HG03460 (cell line): ENCODE measurements at regions not wholly inside any gene's neighbourhood (a gene's known extent, or its start where the extent isn't known, plus 50 kb on each side); places are given as distances from the start of the nearest gene placed in this dataset.
"Not testable (repeated sequence)": the region's sequence is repeated elsewhere in the genome, so short reads cannot be mapped to it uniquely, and the experiment has no call there.

ENCODE experiments used
- ATAC-seq: cut with Tn5 transposase; IDR thresholded peaks from one replicate; pipeline ENCODE4 v1.9.1; 2021; ENCODE audit not compliant: unreplicated experiment

DNA sequence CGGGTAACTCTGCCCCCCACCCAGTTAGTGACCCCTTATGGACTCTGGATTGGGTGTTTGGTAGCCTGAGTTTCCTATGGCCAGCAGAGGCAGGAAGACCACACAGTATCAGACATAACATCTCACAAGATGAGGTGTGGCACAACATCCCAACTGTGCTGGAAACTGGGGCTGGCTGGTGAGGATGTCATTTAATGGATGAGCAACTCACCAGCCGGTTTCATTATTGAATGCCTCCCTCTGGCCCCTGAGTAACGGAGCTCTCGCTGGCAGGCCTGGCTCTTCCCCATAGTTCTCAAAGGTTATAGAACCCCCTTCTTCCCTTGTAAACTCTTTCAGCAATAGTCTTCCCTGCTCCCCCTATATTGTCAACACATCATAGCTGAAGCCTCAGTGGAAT lies 195.0 kb downstream of the BCL11A start:
- no peak for ATAC-seq

DNA sequence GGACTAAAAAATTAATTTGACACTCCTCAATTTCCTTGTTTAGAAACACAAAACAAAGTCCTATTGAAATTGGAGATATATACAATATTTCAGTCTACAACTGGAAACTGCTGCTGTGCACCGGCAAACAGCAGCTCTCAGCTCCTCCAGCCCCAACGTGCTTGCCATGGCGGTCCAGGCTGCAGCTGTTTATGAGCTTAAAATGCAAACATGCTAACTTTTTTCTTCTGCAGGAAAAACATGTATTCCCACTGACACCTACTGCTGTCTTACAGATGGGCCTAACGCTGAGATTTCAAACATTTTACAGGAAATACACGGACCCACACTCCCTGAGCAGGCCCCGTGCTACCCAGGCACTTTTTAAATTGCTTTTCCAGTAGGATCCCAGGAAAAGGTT lies 195.5 kb downstream of the BCL11A start:
- ATAC-seq, result no peak

DNA sequence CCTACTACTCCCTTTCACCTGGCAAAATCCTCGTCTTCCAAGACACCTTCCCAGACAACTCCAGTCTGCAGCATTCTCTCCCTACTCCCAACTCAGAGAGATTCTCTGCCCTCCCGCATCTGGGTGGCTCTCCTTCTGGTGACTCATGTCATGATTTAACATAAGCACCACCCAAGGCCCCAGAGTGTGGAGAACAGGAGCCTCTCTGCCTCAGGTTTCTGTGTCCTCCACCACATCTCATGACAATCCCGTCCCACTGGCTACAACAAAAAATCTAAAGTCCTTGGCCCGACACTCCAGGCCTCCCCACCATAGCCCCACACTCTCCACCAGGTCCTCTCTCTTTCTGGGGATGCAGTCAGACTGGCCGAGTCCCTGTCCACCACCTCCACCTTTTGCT lies 197.1 kb downstream of the BCL11A start:
- no peak for ATAC-seq

DNA sequence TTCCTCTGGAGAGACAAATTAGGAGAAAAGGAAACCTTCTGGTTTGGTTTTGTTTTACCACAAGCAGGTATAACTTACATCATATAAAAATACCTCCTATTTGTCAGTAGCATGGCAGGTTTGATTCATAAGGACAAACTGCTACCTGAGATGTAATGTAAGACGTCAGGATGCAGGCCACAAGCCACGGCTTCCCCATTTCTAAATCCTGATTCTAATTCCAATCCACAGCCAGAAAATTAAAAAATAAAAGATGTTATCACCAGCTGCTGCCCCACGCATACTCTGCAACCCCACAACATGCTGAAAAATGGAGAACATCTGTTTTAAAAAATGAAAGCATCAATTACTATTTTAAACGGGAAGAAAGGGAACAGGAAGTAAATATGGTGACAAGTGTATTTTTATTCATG lies 197.6 kb downstream of the BCL11A start:
- no peak for ATAC-seq

DNA sequence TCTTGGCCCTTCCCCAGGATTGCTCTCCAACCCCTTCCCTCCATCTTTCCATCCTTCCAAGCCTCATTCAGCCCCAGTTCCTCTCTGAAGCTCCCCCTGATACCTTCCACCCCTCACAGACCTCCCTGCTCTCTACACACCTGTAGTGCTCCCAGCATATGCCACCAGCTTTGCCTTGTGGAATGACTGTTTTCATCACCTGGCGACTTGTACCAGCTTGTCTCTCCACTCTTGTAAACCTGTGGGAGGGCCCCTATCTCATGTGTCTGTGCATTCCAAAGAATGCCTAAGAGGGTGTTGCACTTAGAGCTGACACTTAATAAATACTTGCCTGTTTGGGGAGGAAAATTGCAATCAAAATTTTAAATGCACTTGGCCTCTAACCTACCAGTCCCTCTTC lies 198.7 kb downstream of the BCL11A start:
- ATAC-seq, result no peak

DNA sequence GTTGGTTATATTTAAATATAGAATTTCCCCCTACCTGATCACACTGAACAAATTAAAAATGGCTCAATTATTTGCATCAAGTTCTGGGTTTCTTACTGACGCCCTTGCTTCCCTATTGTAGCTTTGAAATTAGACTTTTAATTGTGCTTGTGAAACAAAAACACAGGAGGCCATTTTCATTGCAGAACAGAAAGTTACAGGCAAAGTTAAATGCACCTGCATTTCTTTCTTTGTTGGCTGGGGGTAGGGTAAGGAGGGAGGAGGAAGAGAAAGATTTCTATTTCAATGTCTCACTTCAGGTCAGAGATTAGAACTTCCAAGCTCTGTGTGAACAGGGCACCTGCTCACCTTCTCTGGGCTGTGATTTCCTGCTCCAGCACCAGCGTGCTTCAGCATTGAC lies 199.6 kb downstream of the BCL11A start:
- ATAC-seq, result peak; percentile 47

DNA sequence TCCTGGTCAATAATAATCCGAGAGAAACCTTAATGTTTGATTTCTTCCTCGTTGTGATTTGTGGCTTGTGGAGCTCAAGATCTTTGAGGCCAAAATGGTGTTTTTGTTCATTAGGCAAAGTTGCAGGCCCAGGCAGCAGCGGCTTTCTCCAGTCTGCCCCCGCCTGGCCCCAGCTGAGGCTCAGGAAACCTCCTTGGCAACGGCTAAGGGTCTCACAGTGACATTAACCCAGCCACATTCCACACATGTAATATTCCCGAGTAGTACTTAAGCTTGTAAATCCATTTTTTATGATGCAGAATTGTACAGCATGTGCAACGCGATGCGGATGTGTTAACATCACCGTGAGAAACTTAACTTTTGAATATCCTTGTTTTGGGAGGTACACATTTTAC lies 200.1 kb downstream of the BCL11A start:
- peak; percentile 19 for ATAC-seq

DNA sequence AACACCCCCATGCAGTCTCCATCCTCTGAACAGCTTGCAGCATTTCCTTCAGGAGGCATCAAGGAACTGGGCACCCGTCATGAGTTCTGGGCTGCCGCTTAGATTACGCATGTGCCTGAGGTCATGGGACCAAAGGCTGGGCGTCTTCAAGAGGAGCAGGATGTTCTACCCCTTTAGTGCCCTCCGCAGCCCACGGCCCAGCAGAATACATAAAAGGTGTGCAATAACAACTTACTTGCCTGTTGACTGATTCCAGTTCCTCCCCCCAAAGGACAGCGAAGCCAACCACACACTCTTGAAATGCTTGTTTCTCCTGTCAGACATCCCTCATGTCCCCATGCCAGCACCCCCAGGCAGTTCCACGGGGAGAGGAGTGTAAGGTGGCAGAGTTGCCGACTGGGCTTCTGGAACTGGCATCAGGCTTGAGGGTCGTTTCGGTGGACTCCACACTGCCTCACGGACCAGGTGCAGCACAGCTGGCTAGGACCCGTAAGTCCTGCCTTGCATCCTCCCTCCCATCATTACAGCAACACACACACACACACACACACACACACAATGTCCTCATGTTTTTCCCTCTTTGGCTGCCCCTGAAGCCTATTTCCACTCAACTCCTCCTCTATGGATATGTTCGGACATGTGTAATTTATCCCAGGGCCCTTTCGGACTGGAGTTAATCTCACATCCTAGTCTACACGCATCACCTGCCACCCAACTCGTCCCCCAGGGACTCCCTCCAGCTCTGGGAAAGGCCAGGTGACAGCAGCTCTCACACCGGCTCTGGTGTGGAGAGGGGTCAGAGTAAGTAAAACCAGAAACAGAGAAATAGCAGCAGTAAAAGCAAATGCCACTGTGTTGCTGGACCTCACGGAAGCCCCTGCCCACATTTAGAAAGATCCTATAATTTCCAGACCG lies 200.7 kb downstream of the BCL11A start:
- no peak for ATAC-seq

DNA sequence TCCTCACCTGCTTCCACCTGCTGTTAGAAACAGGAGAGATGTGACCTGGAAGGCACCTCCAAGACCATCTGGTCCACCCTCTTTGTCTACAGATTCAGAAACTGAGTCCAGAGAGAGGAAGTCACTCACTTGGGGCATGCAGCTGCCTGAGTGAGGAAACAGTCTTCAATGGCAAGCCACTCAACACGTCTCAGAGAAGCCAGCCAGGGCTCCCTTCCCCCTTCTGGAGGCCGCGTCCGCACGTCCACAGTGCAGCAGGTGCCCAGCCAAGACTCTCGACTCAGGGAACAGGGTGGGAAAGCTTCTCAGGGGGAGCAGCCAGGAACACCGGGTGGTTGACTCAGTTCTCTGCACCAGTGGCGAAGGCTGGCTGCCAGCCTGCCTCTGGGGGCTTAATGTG lies 201.7 kb downstream of the BCL11A start:
- no peak for ATAC-seq

DNA sequence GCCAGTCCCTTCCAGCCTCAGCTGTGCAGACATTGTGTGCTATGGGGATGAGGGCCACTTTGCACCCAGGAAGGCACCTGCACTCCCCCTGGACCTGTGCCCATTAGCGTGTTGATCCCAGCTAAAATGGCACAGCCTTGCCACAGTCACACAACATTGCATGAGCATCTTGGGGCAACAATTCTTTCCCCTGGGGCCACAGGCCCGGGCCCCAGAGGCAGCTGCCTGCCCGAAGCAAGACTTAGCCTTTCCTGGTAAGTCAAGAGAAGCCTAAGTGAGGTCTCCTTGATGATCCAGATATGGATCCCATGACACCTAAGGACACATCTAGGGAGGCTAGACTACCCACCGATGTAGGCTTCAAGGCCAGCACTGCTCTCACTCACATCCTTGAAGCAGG lies 202.1 kb downstream of the BCL11A start:
- no peak for ATAC-seq

DNA sequence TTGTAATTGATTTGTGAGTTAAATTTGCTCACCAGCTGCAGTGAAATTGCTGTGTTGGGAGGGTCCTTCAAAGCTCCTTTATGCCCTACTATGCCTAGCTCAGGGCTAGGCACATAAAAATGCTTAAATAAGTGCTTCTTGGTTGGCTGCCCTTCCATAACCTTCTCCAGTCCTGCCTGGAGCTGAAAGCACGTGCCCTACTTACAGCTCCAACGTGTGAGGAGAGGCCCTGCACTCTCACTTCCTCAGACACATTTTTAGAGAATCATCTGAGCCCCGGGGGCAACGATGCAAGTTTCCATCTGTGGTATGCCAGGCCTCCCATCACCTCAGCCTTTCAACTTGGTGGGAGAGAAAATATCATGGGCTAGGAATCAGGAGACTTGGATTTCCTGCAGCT lies 202.7 kb downstream of the BCL11A start:
- no peak for ATAC-seq

DNA sequence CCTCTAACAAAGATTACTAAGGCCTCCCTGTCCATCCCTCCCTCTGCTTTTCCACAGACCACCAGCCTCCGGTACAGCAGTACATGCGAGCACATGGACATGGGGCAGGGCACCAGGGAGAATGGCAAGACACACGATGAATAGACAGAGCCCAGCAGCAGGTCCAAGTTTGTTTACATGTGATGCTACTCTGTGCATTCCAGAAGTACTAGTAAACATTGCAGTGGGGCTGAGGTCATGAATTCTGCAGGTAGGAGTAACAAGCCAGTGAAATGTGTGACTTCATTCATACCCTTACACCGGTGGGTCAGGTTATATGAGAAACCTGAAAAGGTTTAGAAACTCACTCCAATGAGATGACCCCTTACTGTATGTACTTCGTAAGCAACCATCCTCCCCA lies 205.7 kb downstream of the BCL11A start:
- no peak for ATAC-seq

DNA sequence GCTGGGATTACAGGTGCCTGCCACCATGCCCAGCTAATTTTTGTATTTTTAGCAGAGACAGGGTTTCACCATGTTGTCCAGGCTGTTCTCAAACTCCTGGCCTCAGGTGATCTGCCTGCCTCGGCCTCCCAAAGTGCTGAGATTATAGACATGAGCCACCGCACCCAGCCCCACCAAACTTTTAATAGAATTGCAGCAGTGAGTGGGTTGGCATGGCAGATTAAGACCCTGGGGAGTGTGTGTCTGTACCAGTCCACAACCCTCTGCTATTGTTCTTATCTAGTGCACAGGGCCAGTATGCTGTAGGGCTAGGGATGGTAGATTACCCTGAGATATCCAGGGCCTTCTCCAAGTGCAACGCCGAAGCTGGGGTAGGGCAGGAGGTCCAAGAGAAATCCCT lies 211.0 kb downstream of the BCL11A start:
- not testable (repeated sequence) for ATAC-seq

DNA sequence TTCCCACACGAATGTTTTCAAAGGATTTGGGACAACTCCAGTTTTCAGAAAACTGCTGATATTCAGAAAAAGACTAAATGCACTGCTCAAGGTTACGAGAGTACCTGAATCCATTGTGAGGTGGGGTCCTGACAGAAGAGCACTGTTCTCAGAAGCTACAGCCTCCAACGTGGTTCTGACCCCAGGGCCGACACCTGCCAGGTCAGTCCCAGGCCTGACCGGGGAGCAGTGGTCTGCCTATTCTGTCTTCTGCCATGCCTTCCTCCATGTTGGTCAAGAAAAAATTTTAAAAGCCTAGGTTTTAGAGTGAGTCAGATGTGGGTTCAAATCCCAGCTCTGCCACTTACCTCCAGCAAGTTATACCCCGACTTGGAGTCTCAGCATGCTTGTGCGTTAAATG lies 212.3 kb downstream of the BCL11A start:
- ATAC-seq, result no peak

DNA sequence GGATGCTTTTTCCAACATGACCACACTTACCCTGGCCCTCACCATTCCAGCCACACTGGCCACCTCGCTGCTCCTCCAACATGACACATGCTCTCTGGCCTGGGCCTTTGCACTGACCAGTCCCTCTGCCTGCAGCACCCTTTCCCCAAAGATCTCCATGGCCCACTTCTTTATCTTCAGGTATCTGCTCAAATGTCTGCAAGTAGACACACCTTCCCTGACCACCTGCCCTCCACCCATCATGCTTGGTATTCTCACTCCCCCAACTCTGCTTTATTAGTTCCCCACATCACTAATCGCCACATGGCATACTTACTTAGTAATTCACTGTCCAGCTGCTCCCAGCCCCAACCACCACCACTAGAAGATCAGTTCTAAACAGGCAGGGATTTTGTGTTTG lies 214.2 kb downstream of the BCL11A start:
- ATAC-seq, result no peak

DNA sequence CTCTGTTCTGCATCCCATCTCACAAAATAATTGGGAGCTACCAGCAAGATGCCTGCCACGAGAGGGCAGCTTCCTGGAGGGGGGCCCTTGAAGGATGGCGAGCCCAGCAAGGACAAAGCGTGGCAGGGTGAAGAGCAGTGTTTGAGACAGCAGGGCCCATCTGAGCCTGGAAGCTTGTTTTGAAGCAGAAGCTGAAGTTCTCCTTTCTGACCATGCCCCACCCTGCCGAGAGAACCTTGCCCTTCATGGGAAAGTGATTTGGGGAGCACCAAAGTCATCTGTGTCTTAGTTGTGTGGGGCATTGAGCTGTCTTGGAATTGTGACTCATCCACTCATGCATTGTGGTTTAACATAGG lies 216.3 kb downstream of the BCL11A start:
- ATAC-seq, result no peak

DNA sequence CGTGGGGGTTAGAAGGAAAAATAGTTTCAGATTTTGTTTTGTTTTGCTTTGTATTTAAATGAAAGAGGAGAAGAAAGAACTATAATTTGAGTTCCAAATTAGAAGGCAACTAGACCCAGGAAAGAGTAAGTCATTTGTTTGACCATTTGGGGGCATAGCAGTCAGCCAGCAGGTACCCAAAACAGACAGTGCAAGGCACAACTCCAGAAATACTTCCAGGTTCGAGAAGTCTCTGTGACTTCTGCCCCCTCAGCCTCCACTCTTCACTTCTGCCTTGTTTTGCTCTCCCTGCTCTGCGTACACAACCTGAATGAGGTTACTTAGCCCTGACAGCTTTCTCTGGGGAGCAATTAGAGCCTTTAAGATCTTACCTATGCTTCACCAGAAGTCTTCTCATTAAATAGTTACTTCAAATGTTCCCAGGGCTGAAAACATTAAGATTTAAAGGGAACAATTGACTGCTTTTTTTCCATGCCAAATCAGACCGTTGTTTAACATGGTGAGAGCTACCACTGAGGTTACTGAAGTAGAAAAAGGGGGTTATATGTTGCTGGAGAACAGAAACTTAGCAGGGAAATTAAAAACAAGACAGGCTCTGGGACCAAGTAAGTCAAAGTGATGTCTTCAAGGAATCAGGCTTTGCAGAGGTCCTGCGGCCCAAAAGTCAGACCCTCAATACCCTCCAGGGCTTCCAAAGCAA lies 216.9 kb downstream of the BCL11A start:
- ATAC-seq, result peak; percentile 58

DNA sequence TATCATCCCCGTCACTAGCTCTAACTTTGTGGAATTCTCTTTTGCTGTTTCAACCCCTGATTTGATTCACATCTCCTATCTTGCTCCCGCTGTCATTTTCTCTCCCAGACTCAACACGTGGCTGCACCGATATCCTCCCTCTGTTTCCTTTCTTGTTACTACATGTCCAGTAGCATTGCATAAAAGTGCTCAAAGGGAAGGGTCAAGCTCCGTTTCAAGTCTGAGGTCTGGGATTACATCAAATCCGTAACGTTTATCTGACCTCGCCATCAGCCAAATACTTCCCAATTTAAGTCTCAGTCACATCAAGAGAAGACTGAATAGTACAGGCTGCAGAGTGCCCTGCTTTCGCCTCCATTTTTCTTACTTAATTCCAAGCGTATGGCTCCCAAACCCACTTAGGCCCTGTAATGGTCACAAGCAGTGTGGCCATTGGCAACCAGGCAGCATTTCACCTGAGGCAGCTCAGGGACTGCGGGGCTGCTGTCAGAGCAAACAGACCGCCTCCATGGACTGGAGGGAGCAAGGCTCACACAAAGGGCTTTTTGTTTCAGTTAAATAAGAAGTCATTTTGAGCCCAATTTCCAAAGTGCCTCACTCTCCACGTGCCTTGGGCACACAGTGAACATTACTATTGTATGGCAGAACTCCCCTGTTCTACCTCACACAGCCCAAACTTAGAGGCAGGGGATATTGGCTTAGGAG lies 217.8 kb downstream of the BCL11A start:
- ATAC-seq, result no peak

DNA sequence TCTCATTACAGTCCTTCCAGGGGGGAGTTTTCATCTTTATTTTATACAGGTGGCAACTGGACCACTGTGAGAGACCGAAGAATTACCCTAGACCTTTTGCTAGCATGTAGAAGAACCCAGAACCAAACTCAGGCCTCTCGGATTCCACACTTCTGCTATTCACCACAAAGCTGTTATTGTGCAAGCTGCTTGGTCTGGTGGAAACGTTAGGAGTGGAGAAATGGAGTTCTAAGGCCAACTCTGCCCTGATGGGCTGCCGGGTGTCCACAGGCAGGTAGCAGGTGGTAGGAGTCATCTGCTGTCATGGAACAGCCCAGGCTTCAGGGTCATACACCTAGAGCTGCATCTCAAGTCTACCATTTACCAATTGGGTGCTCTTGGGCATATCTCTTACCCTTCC lies 218.8 kb downstream of the BCL11A start:
- no peak for ATAC-seq

DNA sequence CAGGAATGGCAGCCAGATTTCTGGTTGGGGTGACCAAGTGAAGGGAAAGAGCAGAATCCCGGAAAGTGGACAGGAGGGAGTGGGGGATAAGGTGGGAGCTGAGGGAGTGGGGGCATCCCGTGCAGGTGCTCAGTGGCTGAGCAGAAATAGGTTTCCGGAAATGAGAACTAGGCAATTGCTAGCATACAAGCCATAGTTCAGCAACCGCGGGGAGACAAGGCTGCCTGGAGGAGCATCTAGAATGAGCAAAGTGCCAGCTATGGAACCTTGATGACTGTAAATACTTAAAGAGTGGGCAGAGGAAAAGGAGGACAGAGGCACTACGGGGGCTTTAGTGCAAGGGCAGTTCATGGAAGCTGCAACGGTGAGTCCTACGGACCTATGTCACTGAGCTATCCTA lies 220.2 kb downstream of the BCL11A start:
- no peak for ATAC-seq

DNA sequence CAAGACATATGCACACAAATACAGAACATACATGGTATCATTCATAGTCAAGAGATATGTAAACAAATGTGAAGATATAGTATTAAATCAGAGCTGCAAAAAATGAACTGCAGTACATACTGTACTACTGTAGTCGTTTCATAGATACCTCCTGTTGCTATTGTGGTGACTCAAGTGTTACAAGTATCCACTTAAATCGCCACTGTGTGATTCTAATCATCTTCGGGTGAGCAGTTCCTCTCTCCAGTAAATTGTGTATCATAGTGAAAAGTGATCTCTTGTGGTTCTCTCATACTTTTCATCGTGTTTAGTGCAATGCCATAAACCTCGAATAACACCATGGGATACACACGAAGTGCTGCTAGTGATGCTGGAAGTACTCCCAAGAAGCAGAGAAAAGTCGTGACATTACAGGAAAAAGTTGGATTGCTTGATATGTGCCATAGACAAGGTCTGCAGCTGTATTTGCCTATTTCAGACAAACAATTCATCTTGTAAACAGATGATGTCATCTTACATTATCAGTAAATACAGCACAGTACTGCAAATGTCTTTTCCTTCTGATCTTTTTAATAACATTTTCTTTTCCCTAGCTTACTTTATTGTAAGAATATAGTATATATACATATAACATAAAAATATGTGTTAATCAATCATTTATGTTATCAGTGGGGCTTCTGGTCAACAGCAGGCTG lies 222.2 kb downstream of the BCL11A start:
- no peak for ATAC-seq
